SK-N-SH (cell line): ENCODE measurements at regions not wholly inside any gene's neighbourhood (a gene's known extent, or its start where the extent isn't known, plus 50 kb on each side); places are given as distances from the start of the nearest gene placed in this dataset.

ENCODE experiments used
- CTCF ChIA-PET: fragments of 300-600, 350-600 bp; formaldehyde crosslinking; extraction: SDS; loops from one replicate; lab custom pipeline; 2021; lab: Yijun Ruan, JAX
- POLR2A ChIA-PET: fragments of 350-600 bp; sonication (Branson Sonifier 250); formaldehyde crosslinking; extraction: SDS; loops from one replicate; lab custom pipeline; 2020; ENCODE audit warnings: antibody characterized with exemption, inconsistent platforms; lab: Yijun Ruan, JAX
- DNase-seq: peaks from one replicate; pipeline ENCODE4 v3.0.0; 2012
- H2AFZ ChIP-seq: fragments of 200-600 bp; sonication (generic); 2 replicates; pipeline ENCODE4 v1.8.1; 2016; ENCODE audit warnings: antibody characterized with exemption, mild to moderate bottlenecking, low read depth
- H3F3A ChIP-seq: fragments of 200-600 bp; sonication (generic); replicated peaks from 2 replicates; pipeline ENCODE3; 2016; ENCODE audit warnings: antibody characterized with exemption, mild to moderate bottlenecking; ENCODE audit not compliant: insufficient read depth
- H3K27ac ChIP-seq, 2 experiments: fragments of 200-500 bp in 1 of 2; fragments of 200-600 bp in 1 of 2; sonication (Bioruptor generic) in 1 of 2; sonication (generic), shearing (Covaris generic) in 1 of 2; 2 replicates each; pipeline versions ENCODE4 v1.5.1 to v1.6.1; 2014 to 2016; ENCODE audit warnings: low read depth in 2 of 2, inconsistent platforms in 1 of 2, low read length in 1 of 2, mild to moderate bottlenecking in 1 of 2, mixed read lengths in 1 of 2
- H3K27me3 ChIP-seq: fragments of 200-600 bp; sonication (generic), shearing (Covaris generic); 2 replicates; pipeline ENCODE4 v1.6.1; 2016; ENCODE audit warnings: mixed run types; ENCODE audit not compliant: insufficient read depth
- H3K36me3 ChIP-seq, 2 experiments: fragments of 200-500 bp in 1 of 2; fragments of 200-600 bp in 1 of 2; sonication (Bioruptor generic) in 1 of 2; sonication (generic) in 1 of 2; replicated peaks in 1 of 2; 2 replicates each; pipeline versions ENCODE3 to v1.5.1; 2014 to 2016; ENCODE audit warnings: low read length in 1 of 2, mild to moderate bottlenecking in 1 of 2; ENCODE audit not compliant: insufficient read depth in 2 of 2, control insufficient read depth in 1 of 2
- H3K4me1 ChIP-seq, 2 experiments: fragments of 200-500 bp in 1 of 2; fragments of 200-600 bp in 1 of 2; sonication (Bioruptor generic) in 1 of 2; sonication (generic), shearing (Covaris generic) in 1 of 2; 2 replicates each; pipeline versions ENCODE4 v1.5.1 to v1.6.1; 2014 to 2016; ENCODE audit warnings: low read depth in 1 of 2, low read length in 1 of 2, mixed run types in 1 of 2; ENCODE audit not compliant: insufficient read depth in 2 of 2, control insufficient read depth in 1 of 2
- H3K4me2 ChIP-seq: fragments of 200-600 bp; sonication (generic), shearing (Covaris generic); 2 replicates; pipeline ENCODE4 v1.6.1; 2017; ENCODE audit warnings: mixed run types
- H3K4me3 ChIP-seq, 2 experiments: fragments of 200-500 bp in 1 of 2; fragments of 200-600 bp in 1 of 2; sonication (Bioruptor generic) in 1 of 2; sonication (generic), shearing (Covaris generic) in 1 of 2; 2 replicates each; pipeline versions ENCODE4 v1.5.1 to v1.8.1; 2014 to 2016; ENCODE audit warnings: low read depth in 2 of 2, inconsistent platforms in 1 of 2, low read length in 1 of 2, mild to moderate bottlenecking in 1 of 2, mixed read lengths in 1 of 2, moderate library complexity in 1 of 2
- H3K79me2 ChIP-seq: fragments of 200-600 bp; sonication (generic); 2 replicates; pipeline ENCODE4 v1.8.1; 2017; ENCODE audit warnings: mild to moderate bottlenecking; ENCODE audit not compliant: insufficient read depth
- H3K9ac ChIP-seq: fragments of 200-600 bp; sonication (generic); 2 replicates; pipeline ENCODE4 v1.6.1; 2017; ENCODE audit warnings: mixed run types
- H3K9me2 ChIP-seq: fragments of 200-600 bp; sonication (generic); 2 replicates; pipeline ENCODE4 v1.6.1; 2017; ENCODE audit warnings: mixed run types
- H3K9me3 ChIP-seq: fragments of 200-600 bp; sonication (generic); 2 replicates; pipeline ENCODE4 v1.6.1; 2017; ENCODE audit warnings: mixed run types, mild to moderate bottlenecking, moderate library complexity
- H4K20me1 ChIP-seq: fragments of 200-600 bp; sonication (generic); 2 replicates; pipeline ENCODE4 v1.6.1; 2017; ENCODE audit warnings: mild to moderate bottlenecking, mixed run types; ENCODE audit not compliant: insufficient read depth
- ELF1 ChIP-seq: IDR thresholded peaks from 2 replicates; pipeline ENCODE4 v1.4.0; 2012
- EP300 ChIP-seq, 2 experiments: IDR thresholded peaks; 2 replicates each; pipeline versions ENCODE4 v1.4.0 to v1.6.1; 2012; ENCODE audit warnings: borderline replicate concordance in 1 of 2, low read depth in 1 of 2, low read length in 1 of 2
- EZH2phosphoT487 ChIP-seq: fragments of 200-600 bp; sonication (generic); IDR thresholded peaks from 2 replicates; pipeline ENCODE4 v1.6.1; 2017; ENCODE audit warnings: low read depth, mixed run types, mild to moderate bottlenecking, antibody characterized with exemption, moderate library complexity, borderline replicate concordance
- GABPA ChIP-seq: IDR thresholded peaks from 2 replicates; pipeline ENCODE4 v1.4.0; 2012; ENCODE audit warnings: low read depth, mild to moderate bottlenecking
- MEF2A ChIP-seq: IDR thresholded peaks from 2 replicates; pipeline ENCODE4 v1.4.0; 2012; ENCODE audit warnings: low read depth, borderline replicate concordance
- RAD21 ChIP-seq: IDR thresholded peaks from 2 replicates; pipeline ENCODE4 v1.6.1; 2012; ENCODE audit warnings: mild to moderate bottlenecking, low read length
- RFX5 ChIP-seq: IDR thresholded peaks from 2 replicates; pipeline ENCODE4 v1.6.1; 2012; ENCODE audit warnings: mild to moderate bottlenecking, improper control_type of control experiment, low read length
- YY1 ChIP-seq: IDR thresholded peaks from 2 replicates; pipeline ENCODE4 v1.4.0; 2012; ENCODE audit warnings: low read depth, mild to moderate bottlenecking
- WGBS: methylation state at CpG from one replicate; pipeline ENCODE4 v1.1.6; 2017; ENCODE audit warnings: low lambda C conversion rate; 5-methylcytosine and 5-hydroxymethylcytosine counted together
- TF ChIP-seq, protein P1 (sequence below): fragments of 200-600 bp; sonication (generic); IDR thresholded peaks from 2 replicates; pipeline ENCODE4 v1.6.1; 2017; ENCODE audit warnings: antibody characterized with exemption, mild to moderate bottlenecking, moderate library complexity
- TF ChIP-seq, protein P2 (sequence below): IDR thresholded peaks from 2 replicates; pipeline ENCODE4 v1.4.0; 2012; ENCODE audit warnings: low read depth
- TF ChIP-seq, protein P3 (sequence below): IDR thresholded peaks from 2 replicates; pipeline ENCODE4 v1.4.0; 2012; ENCODE audit warnings: low read depth, borderline replicate concordance
- TF ChIP-seq, protein P4 (sequence below): fragments of 150-350 bp; IDR thresholded peaks from 2 replicates; pipeline ENCODE4 v1.6.1; 2016; ENCODE audit warnings: mild to moderate bottlenecking, low read depth, low read length
- TF ChIP-seq, protein P5 (sequence below): IDR thresholded peaks from 2 replicates; pipeline ENCODE4 v1.4.0; 2012; ENCODE audit warnings: low read depth, borderline replicate concordance
- TF ChIP-seq, protein P6 (sequence below): fragments of 150-350 bp; IDR thresholded peaks from 2 replicates; pipeline ENCODE4 v1.6.1; 2017; ENCODE audit warnings: antibody characterized with exemption, low read length, low read depth, borderline replicate concordance

DNA sequence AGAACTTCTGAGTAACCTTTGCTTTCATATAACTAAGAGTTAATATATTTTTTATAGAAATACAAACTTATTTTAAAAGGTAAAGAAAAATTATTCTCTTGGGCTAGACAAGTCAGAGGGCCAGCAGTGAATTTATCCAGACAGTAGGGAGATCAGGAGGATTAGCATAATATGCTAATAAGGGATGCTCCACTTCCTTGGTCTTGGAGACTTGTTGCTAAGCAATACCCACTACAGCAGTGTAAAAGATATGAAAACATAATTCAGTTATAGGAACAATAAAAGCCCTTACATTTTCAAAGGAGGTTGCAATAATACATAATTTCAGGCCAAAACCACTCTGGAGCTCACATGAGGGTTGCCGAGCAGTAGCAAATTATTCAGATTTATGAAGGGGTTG is 615.6 kb downstream of the KCNH5 start:
- no peaks in the 10 kb centered on the region; the same call in 1 of the 2 replicates for H3K9me3 ChIP-seq
- no peak overlapping the region for H3K4me3 ChIP-seq
- no peaks in the 10 kb centered on the region for H4K20me1 ChIP-seq
- H3K4me1 ChIP-seq, result no peaks in the 10 kb centered on the region
- H3K79me2 ChIP-seq, result no peaks in the 10 kb centered on the region
- DNase-seq, result no peak
- no peak overlapping the region for H3K27ac ChIP-seq
- no peaks in the 10 kb centered on the region for H3K36me3 ChIP-seq
- no peaks in the 10 kb centered on the region for H3K9me2 ChIP-seq
- WGBS, result 12% methylated on average over 1 of the region's 1 CpG
- H3K9ac ChIP-seq, result no peak overlapping the region
- H3F3A ChIP-seq, result peaks cover 5% of the 10 kb centered on the region
- H3K4me2 ChIP-seq, result no peak overlapping the region
- no peaks in the 10 kb centered on the region for H3K27me3 ChIP-seq
- CTCF ChIA-PET, result no interaction called here
- H2AFZ ChIP-seq, result no peak overlapping the region
- POLR2A ChIA-PET, result no interaction called here
- TF ChIP-seq GABPA (no peak), ELF1 (no peak), RFX5 (no peak), YY1 (no peak), RAD21 (no peak), EP300 (IDR thresholded peaks at IDR 0.05; ENCODE audit: borderline replicate concordance in 1 of 2, low read depth in 1 of 2, low read length in 1 of 2) (no peak), MEF2A (no peak), EZH2phosphoT487 (no peak)
- TF ChIP-seq, protein P1, sequence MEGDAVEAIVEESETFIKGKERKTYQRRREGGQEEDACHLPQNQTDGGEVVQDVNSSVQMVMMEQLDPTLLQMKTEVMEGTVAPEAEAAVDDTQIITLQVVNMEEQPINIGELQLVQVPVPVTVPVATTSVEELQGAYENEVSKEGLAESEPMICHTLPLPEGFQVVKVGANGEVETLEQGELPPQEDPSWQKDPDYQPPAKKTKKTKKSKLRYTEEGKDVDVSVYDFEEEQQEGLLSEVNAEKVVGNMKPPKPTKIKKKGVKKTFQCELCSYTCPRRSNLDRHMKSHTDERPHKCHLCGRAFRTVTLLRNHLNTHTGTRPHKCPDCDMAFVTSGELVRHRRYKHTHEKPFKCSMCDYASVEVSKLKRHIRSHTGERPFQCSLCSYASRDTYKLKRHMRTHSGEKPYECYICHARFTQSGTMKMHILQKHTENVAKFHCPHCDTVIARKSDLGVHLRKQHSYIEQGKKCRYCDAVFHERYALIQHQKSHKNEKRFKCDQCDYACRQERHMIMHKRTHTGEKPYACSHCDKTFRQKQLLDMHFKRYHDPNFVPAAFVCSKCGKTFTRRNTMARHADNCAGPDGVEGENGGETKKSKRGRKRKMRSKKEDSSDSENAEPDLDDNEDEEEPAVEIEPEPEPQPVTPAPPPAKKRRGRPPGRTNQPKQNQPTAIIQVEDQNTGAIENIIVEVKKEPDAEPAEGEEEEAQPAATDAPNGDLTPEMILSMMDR, result no peak
- TF ChIP-seq, protein P2, sequence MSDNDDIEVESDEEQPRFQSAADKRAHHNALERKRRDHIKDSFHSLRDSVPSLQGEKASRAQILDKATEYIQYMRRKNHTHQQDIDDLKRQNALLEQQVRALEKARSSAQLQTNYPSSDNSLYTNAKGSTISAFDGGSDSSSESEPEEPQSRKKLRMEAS, result no peak
- TF ChIP-seq, protein P3, sequence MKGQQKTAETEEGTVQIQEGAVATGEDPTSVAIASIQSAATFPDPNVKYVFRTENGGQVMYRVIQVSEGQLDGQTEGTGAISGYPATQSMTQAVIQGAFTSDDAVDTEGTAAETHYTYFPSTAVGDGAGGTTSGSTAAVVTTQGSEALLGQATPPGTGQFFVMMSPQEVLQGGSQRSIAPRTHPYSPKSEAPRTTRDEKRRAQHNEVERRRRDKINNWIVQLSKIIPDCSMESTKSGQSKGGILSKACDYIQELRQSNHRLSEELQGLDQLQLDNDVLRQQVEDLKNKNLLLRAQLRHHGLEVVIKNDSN, result no peak
- TF ChIP-seq, protein P4, sequence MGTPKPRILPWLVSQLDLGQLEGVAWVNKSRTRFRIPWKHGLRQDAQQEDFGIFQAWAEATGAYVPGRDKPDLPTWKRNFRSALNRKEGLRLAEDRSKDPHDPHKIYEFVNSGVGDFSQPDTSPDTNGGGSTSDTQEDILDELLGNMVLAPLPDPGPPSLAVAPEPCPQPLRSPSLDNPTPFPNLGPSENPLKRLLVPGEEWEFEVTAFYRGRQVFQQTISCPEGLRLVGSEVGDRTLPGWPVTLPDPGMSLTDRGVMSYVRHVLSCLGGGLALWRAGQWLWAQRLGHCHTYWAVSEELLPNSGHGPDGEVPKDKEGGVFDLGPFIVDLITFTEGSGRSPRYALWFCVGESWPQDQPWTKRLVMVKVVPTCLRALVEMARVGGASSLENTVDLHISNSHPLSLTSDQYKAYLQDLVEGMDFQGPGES, result no peak
- TF ChIP-seq, protein P5, sequence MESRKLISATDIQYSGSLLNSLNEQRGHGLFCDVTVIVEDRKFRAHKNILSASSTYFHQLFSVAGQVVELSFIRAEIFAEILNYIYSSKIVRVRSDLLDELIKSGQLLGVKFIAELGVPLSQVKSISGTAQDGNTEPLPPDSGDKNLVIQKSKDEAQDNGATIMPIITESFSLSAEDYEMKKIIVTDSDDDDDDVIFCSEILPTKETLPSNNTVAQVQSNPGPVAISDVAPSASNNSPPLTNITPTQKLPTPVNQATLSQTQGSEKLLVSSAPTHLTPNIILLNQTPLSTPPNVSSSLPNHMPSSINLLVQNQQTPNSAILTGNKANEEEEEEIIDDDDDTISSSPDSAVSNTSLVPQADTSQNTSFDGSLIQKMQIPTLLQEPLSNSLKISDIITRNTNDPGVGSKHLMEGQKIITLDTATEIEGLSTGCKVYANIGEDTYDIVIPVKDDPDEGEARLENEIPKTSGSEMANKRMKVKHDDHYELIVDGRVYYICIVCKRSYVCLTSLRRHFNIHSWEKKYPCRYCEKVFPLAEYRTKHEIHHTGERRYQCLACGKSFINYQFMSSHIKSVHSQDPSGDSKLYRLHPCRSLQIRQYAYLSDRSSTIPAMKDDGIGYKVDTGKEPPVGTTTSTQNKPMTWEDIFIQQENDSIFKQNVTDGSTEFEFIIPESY, result no peak
- TF ChIP-seq, protein P6, sequence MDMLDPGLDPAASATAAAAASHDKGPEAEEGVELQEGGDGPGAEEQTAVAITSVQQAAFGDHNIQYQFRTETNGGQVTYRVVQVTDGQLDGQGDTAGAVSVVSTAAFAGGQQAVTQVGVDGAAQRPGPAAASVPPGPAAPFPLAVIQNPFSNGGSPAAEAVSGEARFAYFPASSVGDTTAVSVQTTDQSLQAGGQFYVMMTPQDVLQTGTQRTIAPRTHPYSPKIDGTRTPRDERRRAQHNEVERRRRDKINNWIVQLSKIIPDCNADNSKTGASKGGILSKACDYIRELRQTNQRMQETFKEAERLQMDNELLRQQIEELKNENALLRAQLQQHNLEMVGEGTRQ, result no peak
